ENCODE measurements at regions not wholly inside any gene's neighbourhood (a gene's known extent, or its start where the extent isn't known, plus 50 kb on each side); places are given as distances from the start of the nearest gene placed in this dataset.

DNA sequence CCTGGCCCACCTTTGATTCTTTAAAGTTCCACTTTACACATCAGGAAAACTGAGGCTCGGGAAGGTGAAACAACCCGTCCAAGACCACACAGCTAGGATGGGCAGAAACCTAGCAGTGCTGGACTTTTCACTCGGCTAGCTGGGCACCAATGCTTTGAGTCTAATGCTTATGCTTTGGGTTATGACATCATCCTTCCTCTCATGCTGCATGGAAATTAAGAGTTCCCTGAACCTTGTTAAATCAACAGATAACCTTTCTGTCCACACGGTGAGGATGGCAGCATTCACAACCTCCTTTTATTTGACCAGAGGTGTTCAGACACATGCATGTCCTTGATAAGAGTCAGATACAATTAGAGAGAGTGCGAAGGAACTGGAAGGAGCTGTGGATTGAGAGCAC, 138.4 kb downstream of the UQCRFS1 start:
- Histone ChIP-seq H3K27me3 (ENCODE audit: control insufficient read depth in 2 of 2, insufficient read depth in 2 of 2, low read length in 2 of 2) (no peaks in the 10 kb centered on the region), H3K9ac (replicated peaks; ENCODE audit: extremely low read depth, insufficient read depth, low read length) (no peak overlapping the region), H3K4me1 (ENCODE audit: control insufficient read depth, extremely low read depth, insufficient read depth, low read length) (no peaks in the 10 kb centered on the region), H2AFZ (ENCODE audit: low read depth, low read length) (no peak overlapping the region), H4K20me1 (replicated peaks; ENCODE audit: control insufficient read depth, extremely low read depth, insufficient read depth, low read length) (no peaks in the 10 kb centered on the region), H3K4me2 (ENCODE audit: insufficient read depth, low read length) (no peak overlapping the region), H3K36me3 (ENCODE audit: control insufficient read depth in 2 of 2, extremely low read depth in 1 of 2, insufficient read depth in 2 of 2, low read length in 2 of 2) (no peaks in the 10 kb centered on the region), H3K79me2 (ENCODE audit: control insufficient read depth, insufficient read depth, low read length) (no peaks in the 10 kb centered on the region), H3K9me1 (replicated peaks; ENCODE audit: control insufficient read depth, extremely low read depth, insufficient read depth, low read length) (no peaks in the 10 kb centered on the region), H3K9me3 (replicated peaks; ENCODE audit: control insufficient read depth, insufficient read depth, low read length) (peaks cover 8% of the 10 kb centered on the region), H3K27ac (ENCODE audit: insufficient read depth, low read depth, low read length) (no peak overlapping the region), H3K4me3 (replicated peaks in 1 of 3; ENCODE audit: insufficient read depth in 1 of 3, low read depth in 1 of 3, low read length in 3 of 3) (no peak overlapping the region)
- no TSS peak for BruUV-seq (replicated peaks)
- POLR2A ChIA-PET: no interaction called here
- dilution Hi-C loops (cut with MboI; ENCODE audit: extremely low pct_ligation_motif_present, low sequenced_read_pairs) (no loop called here), intact Hi-C loops (cut with micrococcal nuclease) (no loop called here)
- FAIRE-seq (no peak), DNase-seq (ENCODE audit: low read depth, low spot score) (no peak)
- CTCF ChIA-PET: no interaction called here
- TF ChIP-seq POLR2AphosphoS5 (IDR thresholded peaks at IDR 0.05; ENCODE audit: insufficient read depth, low read depth, low read length) (no peak), JUN (IDR thresholded peaks at IDR 0.05; ENCODE audit: borderline replicate concordance, insufficient read depth, insufficient read length, low read depth) (no peak), EZH2 (IDR thresholded peaks at IDR 0.05; ENCODE audit: borderline replicate concordance, low read depth, low read length, severe bottlenecking) (no peak), POLR2A (IDR thresholded peaks at IDR 0.05; ENCODE audit: low read depth, low read length) (no peak), GATA2 (IDR thresholded peaks at IDR 0.05; ENCODE audit: insufficient read depth, insufficient read length, low read depth, low read length) (no peak), MYC (IDR thresholded peaks at IDR 0.05; ENCODE audit: low read depth, low read length) (no peak), FOS (IDR thresholded peaks at IDR 0.05; ENCODE audit: borderline replicate concordance, insufficient read depth, low read length) (no peak)
- TF ChIP-seq, protein P1, sequence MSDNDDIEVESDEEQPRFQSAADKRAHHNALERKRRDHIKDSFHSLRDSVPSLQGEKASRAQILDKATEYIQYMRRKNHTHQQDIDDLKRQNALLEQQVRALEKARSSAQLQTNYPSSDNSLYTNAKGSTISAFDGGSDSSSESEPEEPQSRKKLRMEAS (IDR thresholded peaks at IDR 0.05; ENCODE audit: insufficient read depth, insufficient read length): no peak
- TF ChIP-seq, protein P2, sequence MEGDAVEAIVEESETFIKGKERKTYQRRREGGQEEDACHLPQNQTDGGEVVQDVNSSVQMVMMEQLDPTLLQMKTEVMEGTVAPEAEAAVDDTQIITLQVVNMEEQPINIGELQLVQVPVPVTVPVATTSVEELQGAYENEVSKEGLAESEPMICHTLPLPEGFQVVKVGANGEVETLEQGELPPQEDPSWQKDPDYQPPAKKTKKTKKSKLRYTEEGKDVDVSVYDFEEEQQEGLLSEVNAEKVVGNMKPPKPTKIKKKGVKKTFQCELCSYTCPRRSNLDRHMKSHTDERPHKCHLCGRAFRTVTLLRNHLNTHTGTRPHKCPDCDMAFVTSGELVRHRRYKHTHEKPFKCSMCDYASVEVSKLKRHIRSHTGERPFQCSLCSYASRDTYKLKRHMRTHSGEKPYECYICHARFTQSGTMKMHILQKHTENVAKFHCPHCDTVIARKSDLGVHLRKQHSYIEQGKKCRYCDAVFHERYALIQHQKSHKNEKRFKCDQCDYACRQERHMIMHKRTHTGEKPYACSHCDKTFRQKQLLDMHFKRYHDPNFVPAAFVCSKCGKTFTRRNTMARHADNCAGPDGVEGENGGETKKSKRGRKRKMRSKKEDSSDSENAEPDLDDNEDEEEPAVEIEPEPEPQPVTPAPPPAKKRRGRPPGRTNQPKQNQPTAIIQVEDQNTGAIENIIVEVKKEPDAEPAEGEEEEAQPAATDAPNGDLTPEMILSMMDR (IDR thresholded peaks at IDR 0.05; ENCODE audit: extremely low read depth in 1 of 2, insufficient read depth in 1 of 2, low read depth in 1 of 2, low read length in 2 of 2): no peak

All from endothelial cell of umbilical vein (primary cell).